Fibroblast of skin of scalp (primary cell): ENCODE measurements at regions not wholly inside any gene's neighbourhood (a gene's known extent, or its start where the extent isn't known, plus 50 kb on each side); places are given as distances from the start of the nearest gene placed in this dataset.
A peak's percentile ranks its signal among the peaks of the same experiment; 100 is the strongest.
"Not testable (repeated sequence)": the region's sequence is repeated elsewhere in the genome, so short reads cannot be mapped to it uniquely, and the experiment has no call there.

Experiments used
- DNase-seq: peaks from one replicate; pipeline ENCODE4 v3.0.0-alpha.2; 2013

DNA sequence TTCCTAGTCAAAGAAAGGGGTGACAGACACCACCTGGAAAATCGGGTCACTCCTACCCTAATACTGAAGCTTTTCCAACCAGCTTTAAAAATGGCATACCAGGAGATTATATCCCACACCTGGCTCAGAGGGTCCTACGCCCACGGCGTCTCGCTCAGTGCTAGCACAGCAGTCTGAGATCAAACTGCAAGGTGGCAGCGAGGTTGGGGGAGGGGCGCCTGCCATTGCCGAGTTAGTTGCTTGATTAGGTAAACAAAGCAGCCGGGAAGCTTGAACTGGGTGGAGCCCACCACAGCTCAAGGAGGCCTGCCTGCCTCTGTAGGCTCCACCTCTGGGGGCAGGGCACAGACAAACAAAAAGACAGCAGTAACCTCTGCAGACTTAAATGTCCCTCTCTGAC, 127.1 kb downstream of the NXPE2 start:
- DNase-seq: not testable (repeated sequence)

DNA sequence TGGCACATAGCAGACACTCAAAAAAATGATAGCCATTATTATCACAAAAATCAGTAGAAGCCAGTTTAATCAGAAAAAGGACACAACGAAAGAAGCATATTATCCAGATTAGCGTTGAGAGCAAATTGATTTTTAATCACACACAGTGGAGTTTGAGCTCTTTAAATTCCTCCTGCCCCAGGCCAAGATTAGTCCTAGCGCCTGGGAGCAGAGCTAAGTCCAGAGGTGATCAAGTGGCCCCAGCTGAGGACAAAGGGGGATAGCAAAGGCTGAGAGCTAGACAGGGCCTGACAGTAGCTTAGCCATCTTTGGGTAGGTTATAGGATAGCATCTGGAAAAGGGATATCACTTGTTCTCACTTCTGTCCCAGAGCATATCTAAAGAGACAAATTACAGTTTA, 133.6 kb downstream of the NXPE2 start:
- no peak for DNase-seq

DNA sequence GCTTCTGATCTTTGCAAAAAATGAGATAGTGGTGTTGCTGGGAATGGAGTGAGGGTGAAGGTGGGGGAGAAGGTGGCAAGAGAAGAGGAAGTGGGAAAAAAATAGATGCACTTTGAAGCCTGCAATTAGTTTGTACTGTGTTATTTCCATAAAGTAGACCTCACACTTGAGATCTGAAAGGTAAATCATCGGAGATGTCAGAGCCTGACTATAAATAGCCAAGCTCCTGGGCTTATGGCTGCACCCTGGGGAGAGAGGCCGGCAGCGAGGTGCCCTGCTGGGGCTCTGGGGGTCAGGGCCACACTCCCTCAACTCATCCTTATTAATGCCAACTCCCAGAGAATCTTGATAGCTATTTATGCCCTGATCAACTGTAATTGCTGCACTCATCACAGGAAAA, 134.4 kb downstream of the NXPE2 start:
- DNase-seq: no peak

DNA sequence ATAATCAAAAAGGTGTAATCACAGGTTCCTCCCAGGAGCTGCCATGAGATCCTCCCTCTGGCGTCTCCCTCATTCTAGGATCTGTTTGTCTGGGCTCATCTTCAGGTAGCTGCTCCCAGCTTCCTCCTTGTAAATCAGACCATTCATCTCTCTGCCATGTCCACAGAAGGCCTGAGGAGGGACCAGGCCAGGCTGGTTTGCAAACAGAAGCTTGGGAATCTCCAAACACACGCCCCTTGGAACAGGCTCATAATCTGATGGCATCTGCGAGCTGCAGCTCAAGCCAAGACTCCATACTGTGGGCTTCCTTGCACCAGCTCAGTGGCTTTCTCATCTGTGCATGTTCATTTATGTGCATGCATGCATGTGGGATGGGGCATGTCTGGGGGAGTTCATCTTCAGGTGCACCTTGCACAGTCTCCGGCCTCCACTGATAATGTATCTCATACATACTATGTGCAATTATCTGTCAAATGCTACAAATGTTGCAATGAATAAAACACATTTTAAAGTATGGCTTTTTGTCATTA, 134.9 kb downstream of the NXPE2 start:
- no peak for DNase-seq

DNA sequence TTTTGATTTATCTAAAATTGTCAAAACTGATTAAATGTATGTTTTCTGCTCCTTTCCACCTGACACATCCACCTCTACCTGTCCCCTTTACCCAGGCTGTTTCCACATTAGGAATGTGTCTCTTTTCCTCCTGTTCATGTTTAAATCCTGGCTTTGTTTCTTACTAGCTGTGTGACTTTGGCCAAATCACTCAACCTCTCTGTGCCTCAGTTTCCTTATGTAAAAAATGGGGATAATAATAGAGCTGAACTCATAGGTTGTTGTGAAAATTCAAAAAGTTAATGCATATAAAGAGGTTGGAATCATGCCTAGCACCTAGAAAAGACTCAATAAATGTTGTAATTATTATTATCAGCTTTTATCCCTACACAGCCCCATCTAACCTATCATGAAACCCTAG, 136.8 kb downstream of the NXPE2 start:
- no peak for DNase-seq

DNA sequence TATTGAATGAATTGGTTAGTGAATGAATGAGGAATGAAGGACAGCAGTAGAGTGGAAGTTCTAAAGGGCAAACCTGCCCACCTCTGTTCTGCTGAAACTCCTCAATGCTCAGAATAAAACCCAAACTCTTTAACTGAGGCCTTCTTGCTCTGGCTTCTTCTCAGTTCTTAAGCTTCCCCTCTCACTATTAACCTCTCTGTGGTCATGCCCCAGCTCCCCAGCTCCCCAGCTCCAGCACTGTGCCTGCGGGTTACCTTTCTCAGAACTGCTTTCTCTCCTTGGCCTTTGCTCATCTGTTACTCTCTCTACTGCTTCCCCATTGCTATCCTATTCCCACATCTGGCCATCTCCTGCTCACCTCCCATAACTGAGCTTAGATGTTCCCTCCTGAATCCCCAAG, 137.4 kb downstream of the NXPE2 start:
- DNase-seq: no peak

DNA sequence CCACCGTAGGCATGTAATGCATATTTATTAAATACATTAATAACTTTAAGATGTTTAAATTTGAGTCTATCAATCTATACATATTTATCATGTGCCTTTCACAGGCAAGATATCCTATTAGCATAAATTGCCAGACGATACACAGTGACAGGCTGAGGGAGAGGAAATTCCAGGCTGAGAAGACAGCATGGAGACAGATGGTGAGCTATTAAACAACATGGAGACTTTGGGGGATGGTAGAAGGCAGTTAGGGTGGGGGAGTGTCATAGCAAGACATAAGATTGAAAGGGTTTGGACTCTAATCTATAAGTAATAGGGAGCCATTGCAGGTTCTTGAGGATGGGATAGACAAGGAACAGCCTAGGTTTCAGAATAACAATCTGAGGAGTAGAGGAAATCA, 138.5 kb downstream of the NXPE2 start:
- DNase-seq: no peak

DNA sequence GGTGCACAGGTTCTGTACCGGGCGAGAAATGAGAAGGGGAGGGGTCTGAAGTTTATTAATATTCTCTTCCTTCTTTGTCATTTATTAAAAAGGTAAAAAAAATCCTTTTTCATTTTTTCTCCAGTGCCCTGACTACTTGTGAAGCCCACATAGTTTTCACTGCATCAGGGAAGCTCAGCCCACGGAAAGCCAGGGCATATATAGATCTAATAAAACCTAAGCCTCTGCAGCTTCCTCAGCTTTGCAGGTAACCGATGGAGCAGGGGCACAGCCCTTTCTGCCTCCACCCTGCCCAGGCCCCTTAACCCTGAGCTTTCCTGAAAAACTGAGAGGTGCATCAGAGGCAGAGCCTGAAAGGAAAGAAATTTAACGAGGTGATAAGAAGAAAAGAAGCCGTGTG, 140.1 kb downstream of the NXPE2 start:
- no peak for DNase-seq

DNA sequence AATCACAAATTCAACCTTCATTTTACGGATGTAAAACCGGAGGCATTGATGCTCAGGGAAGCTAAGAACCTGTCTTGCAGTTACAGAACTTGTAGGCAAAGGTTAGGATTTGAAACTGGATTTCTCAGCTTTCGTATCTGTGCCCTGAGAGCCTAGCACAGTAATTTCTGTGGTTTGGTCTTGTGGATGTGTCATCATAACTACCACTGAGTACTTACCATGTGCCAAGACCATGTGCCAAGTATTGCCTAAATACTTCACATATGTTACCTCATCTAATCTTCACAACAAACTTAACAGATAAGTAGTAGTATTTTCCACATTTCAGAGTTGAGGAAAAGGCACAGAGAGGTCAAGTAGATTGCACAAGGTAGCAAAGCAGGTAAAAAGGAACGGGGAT, 140.7 kb downstream of the NXPE2 start:
- no peak for DNase-seq

DNA sequence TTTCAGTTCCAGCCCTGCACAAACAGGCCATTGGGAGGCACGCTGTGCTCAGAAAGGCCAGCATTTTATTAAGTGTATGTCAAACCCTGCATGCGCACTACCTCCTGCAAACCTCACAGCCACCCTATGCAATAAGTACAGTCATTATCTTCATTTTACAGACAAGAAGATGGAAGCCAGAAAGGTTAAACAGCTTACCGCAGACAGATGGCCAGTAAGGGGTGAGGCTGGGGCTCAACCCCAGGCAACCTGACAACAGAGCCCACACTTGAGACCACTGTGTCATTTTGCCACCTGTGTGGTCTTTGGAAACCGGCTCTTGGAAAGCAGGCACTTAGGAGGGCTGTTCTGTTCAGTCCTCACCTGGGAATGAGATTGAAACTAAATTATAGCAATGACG, 142.3 kb downstream of the NXPE2 start:
- no peak for DNase-seq

DNA sequence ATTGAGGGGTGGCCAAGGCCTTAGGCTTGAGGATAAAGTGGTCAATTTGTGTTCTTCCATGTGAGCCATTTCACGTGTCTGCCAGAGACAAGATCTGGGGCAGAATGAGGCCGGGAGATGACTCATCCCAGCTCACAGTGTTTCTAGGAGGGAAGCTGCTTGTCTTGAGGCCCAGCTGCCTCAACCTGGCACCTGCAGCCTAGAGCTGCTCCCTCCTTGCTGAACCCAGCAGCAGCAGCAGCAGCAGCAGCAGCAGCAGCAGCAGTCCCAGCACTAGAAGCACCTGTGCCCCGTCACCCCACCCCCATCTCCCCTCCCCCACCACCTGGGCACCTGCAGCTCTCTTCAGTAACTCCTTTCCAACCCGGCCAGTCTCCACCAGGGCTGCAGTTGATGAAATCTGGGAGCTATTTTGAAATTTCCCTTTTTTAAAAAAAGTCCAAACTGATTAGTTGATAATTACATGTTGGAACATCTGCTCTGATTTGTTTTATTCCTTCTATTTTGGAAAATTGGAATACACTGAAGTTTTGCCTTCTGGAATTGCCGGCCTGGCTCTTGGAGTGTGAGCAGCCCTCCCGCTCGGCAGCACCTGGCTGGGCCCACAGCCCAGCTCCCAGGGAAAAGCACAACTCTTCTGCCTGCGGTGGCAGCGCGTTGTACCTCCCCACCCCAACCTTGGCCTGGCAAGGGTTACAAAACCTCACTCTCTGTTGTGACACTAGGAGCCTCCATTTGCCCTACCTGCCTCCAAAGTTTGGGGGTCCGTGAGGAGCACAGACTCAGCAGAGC, 143.5 kb downstream of the NXPE2 start:
- no peak for DNase-seq

DNA sequence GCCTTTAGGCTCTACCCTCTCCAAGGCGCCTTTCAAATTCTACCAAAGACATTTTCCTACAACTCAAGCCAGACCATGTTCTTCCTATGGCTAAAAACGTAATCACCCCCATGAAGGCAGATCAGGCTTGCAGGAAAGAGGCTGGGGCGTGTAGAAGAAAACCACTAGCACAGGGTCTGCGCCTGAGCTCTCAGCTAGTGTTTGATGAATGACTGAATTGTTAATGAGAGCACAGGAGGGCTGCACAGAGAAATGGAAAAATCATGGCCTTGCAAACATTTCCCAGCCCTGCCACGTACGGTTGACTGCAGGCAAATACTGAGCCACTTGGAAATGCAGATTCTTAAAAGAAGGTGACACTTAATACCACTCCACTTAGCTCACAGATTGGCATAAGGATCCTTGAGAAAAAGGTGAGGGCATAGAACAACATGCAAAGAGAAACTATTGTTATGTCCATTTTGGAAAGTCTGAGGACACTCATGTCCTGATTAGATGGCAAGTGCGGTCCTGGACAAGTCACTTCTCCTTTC, 148.6 kb downstream of the NXPE2 start:
- no peak for DNase-seq

DNA sequence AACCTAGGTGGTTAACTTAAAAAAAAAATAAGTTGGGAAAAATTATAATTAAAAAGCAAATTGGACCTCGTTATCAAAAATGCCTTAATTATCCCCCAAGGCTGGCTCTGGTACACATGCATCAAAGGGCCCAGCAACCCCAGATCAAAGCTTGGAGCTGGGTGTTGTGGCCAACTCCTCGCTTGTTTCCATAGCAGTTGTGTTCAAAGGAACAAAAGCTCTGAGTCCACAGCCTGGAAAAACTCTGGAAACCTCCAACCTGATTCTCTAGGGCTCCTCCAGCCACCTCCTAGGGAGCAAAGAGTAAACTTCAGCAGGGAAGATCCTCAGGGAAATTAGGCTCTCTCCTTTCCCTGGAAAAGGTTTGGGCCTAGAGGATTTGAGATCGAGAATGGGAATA, 149.4 kb downstream of the NXPE2 start:
- DNase-seq: no peak

DNA sequence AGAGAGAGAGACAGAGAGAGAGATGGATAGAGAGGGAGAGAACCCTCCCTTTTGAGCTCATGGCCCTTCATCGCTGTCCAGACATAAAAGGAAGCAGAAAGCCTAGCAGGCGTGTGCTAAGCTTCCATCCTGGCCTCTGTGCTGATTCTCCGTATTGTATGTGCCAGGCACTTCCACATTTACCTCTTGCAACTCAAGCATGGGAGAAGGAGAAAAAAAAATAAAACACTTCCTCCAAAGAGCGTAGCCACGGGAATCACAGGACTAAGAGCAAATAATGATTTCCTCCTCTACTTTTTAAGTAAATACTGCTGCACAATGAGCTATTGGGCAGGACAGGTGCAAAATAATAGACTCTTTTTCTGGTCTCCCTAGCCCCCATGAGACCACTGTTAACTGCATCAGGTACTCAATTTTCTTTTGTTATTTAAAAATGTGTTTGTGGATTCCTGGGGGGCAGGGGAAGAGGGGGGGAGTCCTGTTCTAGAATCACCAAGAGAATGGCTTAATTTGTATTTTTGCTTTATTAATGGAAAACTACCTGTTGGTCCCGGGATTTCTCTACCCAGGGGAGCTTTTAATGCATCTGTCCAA, 154.3 kb downstream of the NXPE2 start:
- DNase-seq: no peak

DNA sequence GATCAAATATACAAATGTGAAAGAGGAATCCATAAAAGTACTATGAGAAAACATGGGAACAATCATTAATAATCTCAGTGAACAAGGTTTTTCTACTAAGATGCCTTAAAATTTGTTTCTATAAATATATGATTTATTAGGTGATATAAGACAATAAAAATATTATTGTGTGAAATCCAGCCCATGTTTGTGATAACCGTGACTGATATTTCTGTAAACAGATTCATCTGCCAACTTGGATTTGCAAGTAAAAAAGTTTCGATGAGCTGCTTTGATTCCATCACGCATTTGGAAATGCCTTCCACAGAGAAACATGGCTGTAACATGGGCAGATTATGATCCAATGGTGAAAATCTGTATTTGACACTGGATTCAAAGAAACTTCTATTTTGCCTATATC, 157.8 kb downstream of the NXPE2 start:
- no peak for DNase-seq

DNA sequence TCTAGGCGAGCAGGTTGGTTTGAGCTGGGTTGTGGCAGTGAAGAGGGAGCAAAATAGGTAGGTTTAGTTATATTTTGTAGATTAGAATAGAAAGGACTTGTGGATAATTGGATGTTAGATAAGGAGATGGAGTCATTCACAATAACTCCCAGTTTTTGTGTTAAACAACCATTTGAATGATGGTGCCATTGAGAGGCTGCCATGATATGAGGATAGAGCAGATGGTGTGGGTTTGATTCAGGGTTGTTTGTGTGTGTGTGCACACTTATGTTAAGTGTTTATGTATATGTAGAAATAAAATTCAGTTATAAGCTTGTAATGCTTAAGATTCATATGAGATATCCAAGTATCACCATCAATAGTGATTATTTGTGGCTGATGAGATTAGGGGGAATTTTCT, 166.6 kb downstream of the NXPE2 start:
- no peak for DNase-seq

DNA sequence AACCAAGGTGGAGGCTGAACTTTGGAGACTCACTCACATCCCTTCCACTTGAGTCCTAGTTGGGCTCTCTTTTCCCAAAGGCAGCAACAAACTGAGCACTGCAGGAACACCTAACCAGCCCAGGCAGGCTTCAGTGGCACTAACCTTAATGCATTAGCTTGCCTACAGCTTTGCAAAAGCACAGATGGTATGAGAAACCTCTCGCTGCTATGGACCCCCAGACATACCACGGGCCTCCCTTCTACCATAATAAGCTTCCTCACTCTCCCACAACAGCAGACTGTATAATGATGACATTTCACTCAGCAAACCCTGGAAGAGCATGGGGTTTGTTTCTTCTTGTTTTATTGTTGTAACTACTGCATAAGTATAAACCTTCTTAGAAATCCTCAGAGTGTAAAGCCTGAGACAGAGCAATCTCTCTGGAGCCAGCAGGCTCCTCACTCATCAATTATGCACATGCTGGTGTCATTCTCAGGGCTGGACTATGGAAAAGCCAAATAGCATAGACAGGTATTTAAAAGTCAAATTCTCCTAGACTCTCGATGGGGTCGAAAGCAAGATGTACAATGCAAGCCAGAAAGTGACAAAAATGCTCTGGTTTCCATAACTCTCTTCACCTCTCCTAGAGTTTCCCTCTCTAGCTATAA, 167.6 kb downstream of the NXPE2 start:
- no peak for DNase-seq

DNA sequence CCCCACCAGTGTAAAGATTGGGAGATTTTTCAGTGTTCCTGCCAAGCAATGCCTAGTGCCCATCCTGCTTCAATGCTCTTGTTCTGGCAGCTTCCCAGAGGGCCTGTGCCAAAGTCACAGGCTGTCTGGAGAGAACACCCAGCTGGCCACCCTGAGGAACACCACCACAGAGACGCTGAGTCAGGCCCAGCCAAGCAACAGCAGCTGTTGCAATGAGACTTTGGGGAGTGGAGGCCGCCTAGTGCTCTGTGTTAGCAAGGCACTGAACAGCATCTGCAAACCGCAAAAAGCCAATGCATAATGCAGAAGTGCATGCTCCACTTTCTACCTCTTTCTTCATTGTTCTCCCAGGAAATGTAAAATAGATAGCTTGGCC, 168.1 kb downstream of the NXPE2 start:
- DNase-seq: peak; percentile 1

DNA sequence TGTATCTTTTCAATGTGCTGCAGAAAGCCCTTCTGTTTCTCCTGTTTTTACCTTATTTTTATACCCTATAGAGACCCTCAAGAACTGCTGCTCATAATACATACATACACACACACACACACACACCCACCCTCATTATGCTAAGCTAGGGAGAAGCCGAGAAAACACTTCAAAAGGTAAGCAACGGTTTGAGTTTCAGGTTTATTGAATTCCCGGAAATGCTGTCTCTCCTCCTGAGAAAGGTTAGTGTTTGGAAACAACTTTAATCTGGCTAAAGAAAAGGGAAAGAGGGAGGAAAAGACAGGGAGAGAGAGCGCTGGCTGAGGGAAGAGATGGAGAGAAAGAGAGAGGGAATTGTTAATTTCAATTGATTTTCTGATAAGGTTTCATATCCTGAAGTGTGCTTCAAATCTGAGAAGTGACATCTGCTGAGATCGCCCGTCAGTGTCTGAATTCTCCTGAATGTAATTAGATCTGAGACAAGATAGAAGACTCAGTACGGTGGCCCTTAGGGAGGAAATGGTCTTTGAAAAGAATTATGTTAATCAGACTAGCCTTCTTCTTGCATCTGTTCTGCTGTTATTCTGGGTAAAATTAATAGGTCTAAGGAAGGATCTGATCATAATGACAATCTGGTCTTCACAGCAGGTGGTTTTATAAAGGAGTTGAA, 169.1 kb downstream of the NXPE2 start:
- no peak for DNase-seq

DNA sequence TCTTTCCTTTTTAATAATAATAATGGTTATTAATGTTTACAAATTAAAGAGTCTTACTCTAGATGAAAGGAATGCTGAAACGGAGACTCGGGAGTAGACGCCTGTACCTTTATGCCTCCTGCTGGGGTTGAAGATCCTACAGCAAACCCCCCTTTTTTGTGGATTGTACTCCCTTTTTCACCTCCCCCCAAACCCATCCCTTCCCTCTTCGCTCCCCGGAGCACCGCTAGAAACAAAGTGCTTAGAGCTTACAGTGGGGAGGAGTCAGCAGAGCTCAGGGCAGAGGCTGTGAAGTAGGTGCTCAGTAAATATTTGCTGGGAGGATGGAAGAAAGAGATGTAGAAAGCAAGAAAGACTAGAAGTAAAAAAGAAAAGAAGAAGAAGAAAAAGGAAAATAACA, 169.7 kb downstream of the NXPE2 start:
- no peak for DNase-seq

DNA sequence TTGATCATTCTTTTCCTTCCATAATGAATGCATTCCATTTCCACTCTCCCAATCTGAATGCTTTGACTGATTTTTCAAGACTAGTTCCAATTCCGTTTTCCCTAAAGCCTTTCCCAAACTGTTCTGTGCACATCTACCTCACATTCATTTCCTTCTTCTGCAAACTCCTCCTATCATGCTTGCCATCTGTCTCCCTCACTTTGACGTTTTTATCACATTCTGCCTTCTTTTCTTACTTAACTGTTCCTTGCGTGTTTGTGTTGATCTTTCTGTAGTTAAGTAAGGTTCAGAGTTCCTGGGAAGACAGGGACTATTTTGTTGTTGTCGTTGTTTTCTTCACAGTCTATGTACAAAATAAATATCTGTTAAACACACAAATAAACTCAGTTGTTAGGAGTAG, 179.0 kb downstream of the NXPE2 start:
- DNase-seq: no peak

DNA sequence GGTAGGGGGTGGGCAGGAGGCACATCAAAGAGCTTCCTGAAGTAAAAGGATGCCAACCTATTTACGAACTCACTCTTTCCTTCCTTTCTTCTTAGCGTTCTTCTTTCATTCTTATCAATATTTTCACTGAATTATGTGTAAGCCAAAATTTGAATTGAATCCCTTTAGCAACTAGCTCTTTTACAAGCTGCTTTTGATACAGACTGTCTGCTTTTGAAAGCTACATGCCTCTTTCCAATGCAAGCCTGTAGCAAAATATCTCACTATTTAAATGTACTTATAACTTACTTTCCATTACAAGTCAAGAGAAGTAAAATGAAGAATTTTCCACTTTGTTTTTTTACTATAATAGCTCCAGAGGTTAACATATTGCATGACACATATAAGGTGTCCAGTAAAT, 186.6 kb downstream of the NXPE2 start:
- no peak for DNase-seq

DNA sequence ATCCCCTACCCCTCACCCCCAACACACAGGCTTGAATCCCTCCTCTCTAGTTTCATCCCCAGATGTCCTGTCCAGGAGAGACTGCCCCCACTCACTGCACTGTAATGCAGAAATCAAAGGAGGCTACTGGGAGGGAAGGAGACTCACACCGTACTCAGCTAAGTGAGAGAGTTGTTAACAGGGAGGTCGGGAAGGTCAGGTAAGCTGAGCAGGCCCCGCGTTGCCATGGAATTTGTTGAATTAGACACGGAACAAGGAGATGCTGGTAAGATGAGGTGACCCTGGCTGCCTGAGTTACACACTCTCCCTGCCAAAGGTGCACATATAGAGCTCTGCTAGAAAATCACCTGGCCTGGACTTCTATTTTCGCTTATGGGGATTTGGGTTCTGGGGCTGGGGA, 197.9 kb downstream of the NXPE2 start:
- no peak for DNase-seq
